Neural progenitor cell (in vitro differentiated cells): ENCODE measurements at regions not wholly inside any gene's neighbourhood (a gene's known extent, or its start where the extent isn't known, plus 50 kb on each side); places are given as distances from the start of the nearest gene placed in this dataset.

Experiments
- CTCF ChIP-seq: fragments of 200-600 bp; sonication (generic); IDR thresholded peaks from 2 replicates; pipeline ENCODE4 v1.5.1; 2017; ENCODE audit warnings: antibody characterized with exemption, mild to moderate bottlenecking
- EZH2 ChIP-seq: fragments of 200-600 bp; sonication (generic); IDR thresholded peaks from 2 replicates; pipeline ENCODE4 v1.6.1; 2017; ENCODE audit warnings: antibody characterized with exemption, mild to moderate bottlenecking, moderate library complexity

- TF ChIP-seq CTCF (no peak), EZH2 (no peak)
Measured at GRCh38 chr15:69515926-69516325, 63.3 kb downstream of the RPLP1 start.
